HUDEP-2 (cell line): ENCODE measurements at regions not wholly inside any gene's neighbourhood (a gene's known extent, or its start where the extent isn't known, plus 50 kb on each side); places are given as distances from the start of the nearest gene placed in this dataset.
"Not testable (repeated sequence)": the region's sequence is repeated elsewhere in the genome, so short reads cannot be mapped to it uniquely, and the experiment has no call there.

Source experiments
- DNase-seq, 76 experiments: peaks; one replicate each; lab custom pipeline; 2025; ENCODE audit not compliant: unreplicated experiment in 76 of 76; lab: John Stamatoyannopoulos, UW

- DNase-seq = no peak
Measured at GRCh38 chr11:116325247-116325646, 447.5 kb downstream of the BUD13 start.

- DNase-seq = not testable (repeated sequence)
Measured at GRCh38 chr11:116324077-116324476, 448.7 kb downstream of the BUD13 start.

- DNase-seq = no peak
Measured at GRCh38 chr11:116317212-116317611, 455.6 kb downstream of the BUD13 start.

GRCh38 chr11:116314006-116314405, 458.8 kb downstream of the BUD13 start:
- peak in 1 of 76 experiments; percentile 0 for DNase-seq

GRCh38 chr11:116312570-116313391, 460.0 kb downstream of the BUD13 start:
- DNase-seq = peak in 49 of 76 experiments; percentile 1 to 66 (median 15)

GRCh38 chr11:116311206-116311605, 461.6 kb downstream of the BUD13 start:
- DNase-seq = no peak

- no peak for DNase-seq
Measured at GRCh38 chr11:116310698-116311097, 462.1 kb downstream of the BUD13 start.

GRCh38 chr11:116310226-116310625, 462.6 kb downstream of the BUD13 start:
- DNase-seq = no peak

GRCh38 chr11:116309446-116309845, 463.3 kb downstream of the BUD13 start:
- no peak for DNase-seq

GRCh38 chr11:116302756-116303155, 470.0 kb downstream of the BUD13 start:
- DNase-seq = no peak

- DNase-seq = no peak
Measured at GRCh38 chr11:116301141-116301540, 471.6 kb downstream of the BUD13 start.

- no peak for DNase-seq
Measured at GRCh38 chr11:116300232-116300631, 472.6 kb downstream of the BUD13 start.

- DNase-seq = no peak
Measured at GRCh38 chr11:116294630-116295029, 478.2 kb downstream of the BUD13 start.

- no peak for DNase-seq
Measured at GRCh38 chr11:116287866-116288265, 484.9 kb downstream of the BUD13 start.

- DNase-seq = no peak
Measured at GRCh38 chr11:116285026-116285425, 487.8 kb downstream of the BUD13 start.

- no peak for DNase-seq
Measured at GRCh38 chr11:116283300-116283699, 489.5 kb downstream of the BUD13 start.

- DNase-seq = no peak
Measured at GRCh38 chr11:116282481-116282880, 490.3 kb downstream of the BUD13 start.

- DNase-seq = no peak
Measured at GRCh38 chr11:116281173-116282160, 491.3 kb downstream of the BUD13 start.

GRCh38 chr11:116279511-116279910, 493.3 kb downstream of the BUD13 start:
- DNase-seq = no peak

GRCh38 chr11:116278076-116278475, 494.7 kb downstream of the BUD13 start:
- no peak for DNase-seq
